ENCODE measurements at regions not wholly inside any gene's neighbourhood (a gene's known extent, or its start where the extent isn't known, plus 50 kb on each side); places are given as distances from the start of the nearest gene placed in this dataset.

- no peak overlapping the region for H3K9ac ChIP-seq (ENCODE audit: low read depth in 1 of 3, low read length in 3 of 3)
Observed at GRCh38 chr2:17249249-17249648, 269.0 kb downstream of the RAD51AP2 start.

GRCh38 chr2:17245906-17246305 is 272.3 kb downstream of the RAD51AP2 start:
- H3K27me3 ChIP-seq (ENCODE audit: control insufficient read depth in 3 of 3, insufficient read depth in 3 of 3, low read length in 3 of 3) = no peaks in the 10 kb centered on the region
- no peak overlapping the region for H3K27ac ChIP-seq (ENCODE audit: low read depth, low read length)
- no peak overlapping the region for H3K9ac ChIP-seq (ENCODE audit: low read depth in 1 of 3, low read length in 3 of 3)
- H3K4me1 ChIP-seq (ENCODE audit: control insufficient read depth in 3 of 3, insufficient read depth in 3 of 3, low read length in 3 of 3) = no peaks in the 10 kb centered on the region
- H3K9me3 ChIP-seq (ENCODE audit: control insufficient read depth in 3 of 3, low read length in 3 of 3) = no peaks in the 10 kb centered on the region
- H3K36me3 ChIP-seq (ENCODE audit: control insufficient read depth in 3 of 3, insufficient read depth in 3 of 3, low read length in 3 of 3) = no peaks in the 10 kb centered on the region
- H3K4me3 ChIP-seq (ENCODE audit: low read length in 3 of 3) = no peak overlapping the region

More at GRCh38 chr2:17249249-17249648, 269.0 kb downstream of the RAD51AP2 start:
- Histone ChIP-seq H3K36me3 (ENCODE audit: control insufficient read depth in 3 of 3, insufficient read depth in 3 of 3, low read length in 3 of 3) (no peaks in the 10 kb centered on the region), H3K4me1 (ENCODE audit: control insufficient read depth in 3 of 3, insufficient read depth in 3 of 3, low read length in 3 of 3) (no peaks in the 10 kb centered on the region), H3K4me3 (ENCODE audit: low read length in 3 of 3) (no peak overlapping the region), H3K9me3 (ENCODE audit: control insufficient read depth in 3 of 3, low read length in 3 of 3) (no peaks in the 10 kb centered on the region), H3K27ac (ENCODE audit: low read depth, low read length) (no peak overlapping the region), H3K27me3 (ENCODE audit: control insufficient read depth in 3 of 3, insufficient read depth in 3 of 3, low read length in 3 of 3) (peaks cover 0 to 2% (median 0%) of the 10 kb centered on the region in 3 donors)

DNA sequence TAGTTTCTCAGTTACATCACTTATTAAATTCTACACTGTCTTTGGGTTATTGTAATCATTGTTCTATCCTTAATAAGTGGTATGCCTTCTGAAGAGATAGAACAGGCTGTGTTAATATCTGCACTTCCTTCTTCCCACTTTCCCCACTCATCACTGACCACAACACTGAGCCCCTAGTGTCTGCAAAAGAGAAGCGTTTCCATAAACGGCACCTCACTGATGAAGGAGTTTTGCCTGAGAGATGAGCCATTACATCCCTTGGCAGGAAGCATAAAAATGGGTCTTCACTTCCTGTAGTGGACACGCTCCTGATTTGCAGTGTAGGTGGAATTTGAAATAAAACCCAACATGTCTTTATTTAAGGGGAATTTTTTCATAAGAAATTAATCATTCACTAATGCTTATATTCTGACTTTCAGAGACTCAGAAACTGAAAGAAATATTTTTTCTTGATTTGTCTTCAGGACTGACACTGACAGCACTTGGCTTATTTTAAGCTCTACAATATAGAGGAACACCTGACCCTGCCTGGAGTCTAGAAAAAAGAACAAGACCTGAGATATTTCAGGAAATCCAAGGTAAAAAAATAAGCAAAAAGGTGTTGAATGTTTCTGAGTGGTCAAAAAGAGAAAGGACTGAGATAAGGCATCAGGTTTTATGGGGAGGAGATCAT is 275.3 kb downstream of the RAD51AP2 start:
- H3K36me3 ChIP-seq (ENCODE audit: control insufficient read depth in 3 of 3, insufficient read depth in 3 of 3, low read length in 3 of 3) = no peaks in the 10 kb centered on the region
- H3K4me3 ChIP-seq (ENCODE audit: low read length in 3 of 3) = no peak overlapping the region
- H3K9me3 ChIP-seq (ENCODE audit: control insufficient read depth in 3 of 3, low read length in 3 of 3) = no peaks in the 10 kb centered on the region
- no peak overlapping the region for H3K27ac ChIP-seq (ENCODE audit: low read depth, low read length)
- no peaks in the 10 kb centered on the region for H3K4me1 ChIP-seq (ENCODE audit: control insufficient read depth in 3 of 3, insufficient read depth in 3 of 3, low read length in 3 of 3)
- H3K27me3 ChIP-seq (ENCODE audit: control insufficient read depth in 3 of 3, insufficient read depth in 3 of 3, low read length in 3 of 3) = no peaks in the 10 kb centered on the region
- no peak overlapping the region for H3K9ac ChIP-seq (ENCODE audit: low read depth in 1 of 3, low read length in 3 of 3)

GRCh38 chr2:17239550-17239949 is 278.7 kb downstream of the RAD51AP2 start:
- Histone ChIP-seq H3K36me3 (ENCODE audit: control insufficient read depth in 3 of 3, insufficient read depth in 3 of 3, low read length in 3 of 3) (no peaks in the 10 kb centered on the region), H3K4me1 (ENCODE audit: control insufficient read depth in 3 of 3, insufficient read depth in 3 of 3, low read length in 3 of 3) (no peaks in the 10 kb centered on the region), H3K9me3 (ENCODE audit: control insufficient read depth in 3 of 3, low read length in 3 of 3) (no peaks in the 10 kb centered on the region), H3K4me3 (ENCODE audit: low read length in 3 of 3) (no peak overlapping the region), H3K9ac (ENCODE audit: low read depth in 1 of 3, low read length in 3 of 3) (no peak overlapping the region), H3K27ac (ENCODE audit: low read depth, low read length) (no peak overlapping the region), H3K27me3 (ENCODE audit: control insufficient read depth in 3 of 3, insufficient read depth in 3 of 3, low read length in 3 of 3) (no peaks in the 10 kb centered on the region)

DNA sequence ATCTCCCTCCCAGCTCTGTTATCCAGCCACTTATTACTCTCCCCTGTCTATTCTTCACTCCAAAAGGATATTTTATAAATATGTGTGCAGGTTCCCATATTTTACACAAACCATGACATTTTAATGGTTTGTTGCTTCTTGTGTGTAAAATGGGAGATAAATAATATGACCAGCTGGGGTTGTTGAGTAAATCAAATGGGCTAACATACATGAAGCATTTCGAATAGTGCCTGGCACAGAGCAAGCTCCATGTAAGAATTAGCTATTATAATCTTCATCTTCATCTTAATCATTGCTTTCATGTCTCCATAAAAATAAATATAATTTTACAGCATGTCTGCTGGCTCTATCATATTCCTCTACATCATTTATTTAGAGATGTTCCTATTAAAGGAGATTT is 283.1 kb downstream of the RAD51AP2 start:
- no peaks in the 10 kb centered on the region for H3K4me1 ChIP-seq (ENCODE audit: control insufficient read depth in 3 of 3, insufficient read depth in 3 of 3, low read length in 3 of 3)
- H3K27ac ChIP-seq (ENCODE audit: low read depth, low read length) = no peak overlapping the region
- no peak overlapping the region for H3K9ac ChIP-seq (ENCODE audit: low read depth in 1 of 3, low read length in 3 of 3)
- H3K36me3 ChIP-seq (ENCODE audit: control insufficient read depth in 3 of 3, insufficient read depth in 3 of 3, low read length in 3 of 3) = no peaks in the 10 kb centered on the region
- H3K27me3 ChIP-seq (ENCODE audit: control insufficient read depth in 3 of 3, insufficient read depth in 3 of 3, low read length in 3 of 3) = no peaks in the 10 kb centered on the region
- H3K9me3 ChIP-seq (ENCODE audit: control insufficient read depth in 3 of 3, low read length in 3 of 3) = no peaks in the 10 kb centered on the region
- no peak overlapping the region for H3K4me3 ChIP-seq (ENCODE audit: low read length in 3 of 3)

DNA sequence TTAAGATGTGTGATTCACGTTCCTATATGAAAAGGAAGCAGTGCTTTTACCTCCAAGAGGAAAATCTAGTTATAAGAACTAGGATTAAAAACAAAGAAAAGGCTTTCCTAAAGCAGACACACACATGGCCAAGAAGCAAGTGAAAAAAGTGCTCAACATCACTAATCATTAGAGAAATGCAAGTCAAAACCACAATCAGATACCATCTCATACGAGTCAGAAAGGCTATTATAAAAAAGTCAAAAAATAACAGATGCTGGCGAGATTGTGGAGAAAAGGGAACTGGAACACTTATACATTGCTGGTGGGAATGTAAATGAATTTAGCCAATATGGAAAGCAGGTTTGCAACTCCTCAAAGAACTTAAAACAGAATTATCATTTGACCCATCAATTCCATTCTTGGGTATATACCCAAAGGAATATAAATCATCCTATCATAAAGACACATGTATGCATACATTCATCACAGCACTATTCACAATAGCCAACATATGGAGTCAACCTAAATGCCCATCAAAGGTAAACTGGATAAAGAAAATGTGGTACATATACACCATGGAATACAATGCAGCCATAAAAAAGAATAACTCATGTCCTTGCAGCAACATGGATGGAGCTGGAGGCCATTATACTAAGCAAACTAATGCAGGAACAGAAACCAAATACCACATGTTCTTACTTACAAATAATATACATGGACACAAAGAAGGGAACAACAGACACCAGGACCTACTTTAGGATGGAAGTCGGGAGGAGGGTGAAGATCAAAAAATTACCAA is 285.3 kb downstream of the RAD51AP2 start:
- Histone ChIP-seq H3K27ac (ENCODE audit: low read depth, low read length) (no peak overlapping the region), H3K36me3 (ENCODE audit: control insufficient read depth in 3 of 3, insufficient read depth in 3 of 3, low read length in 3 of 3) (no peaks in the 10 kb centered on the region), H3K9ac (ENCODE audit: low read depth in 1 of 3, low read length in 3 of 3) (no peak overlapping the region), H3K27me3 (ENCODE audit: control insufficient read depth in 3 of 3, insufficient read depth in 3 of 3, low read length in 3 of 3) (no peaks in the 10 kb centered on the region), H3K9me3 (ENCODE audit: control insufficient read depth in 3 of 3, low read length in 3 of 3) (no peaks in the 10 kb centered on the region), H3K4me3 (ENCODE audit: low read length in 3 of 3) (no peak overlapping the region), H3K4me1 (ENCODE audit: control insufficient read depth in 3 of 3, insufficient read depth in 3 of 3, low read length in 3 of 3) (no peaks in the 10 kb centered on the region)

- Histone ChIP-seq H3K4me3 (ENCODE audit: low read length in 3 of 3) (no peak overlapping the region), H3K27ac (ENCODE audit: low read depth, low read length) (no peak overlapping the region), H3K9ac (ENCODE audit: low read depth in 1 of 3, low read length in 3 of 3) (no peak overlapping the region), H3K4me1 (ENCODE audit: control insufficient read depth in 3 of 3, insufficient read depth in 3 of 3, low read length in 3 of 3) (no peaks in the 10 kb centered on the region), H3K36me3 (ENCODE audit: control insufficient read depth in 3 of 3, insufficient read depth in 3 of 3, low read length in 3 of 3) (no peaks in the 10 kb centered on the region), H3K27me3 (ENCODE audit: control insufficient read depth in 3 of 3, insufficient read depth in 3 of 3, low read length in 3 of 3) (no peaks in the 10 kb centered on the region), H3K9me3 (ENCODE audit: control insufficient read depth in 3 of 3, low read length in 3 of 3) (no peaks in the 10 kb centered on the region)
Observed at GRCh38 chr2:17231394-17231965, 286.8 kb downstream of the RAD51AP2 start.

DNA sequence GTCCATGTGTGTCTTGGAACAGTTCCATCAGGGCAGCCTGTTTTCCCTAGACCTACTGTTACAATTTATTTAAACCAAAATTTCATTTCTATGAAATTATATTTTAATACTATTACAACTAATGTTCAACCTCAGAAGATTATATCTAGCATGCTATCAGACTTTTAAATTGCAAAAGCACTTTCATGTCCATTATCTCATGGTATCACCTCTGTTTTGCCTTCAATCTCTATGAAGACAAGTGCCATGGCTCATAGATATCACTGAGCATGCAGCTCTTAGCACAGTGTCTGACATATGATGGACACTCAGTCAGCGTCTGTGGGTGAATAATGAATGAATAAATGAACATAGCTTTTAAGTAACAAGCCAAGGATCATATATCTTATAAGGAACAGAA is 288.8 kb downstream of the RAD51AP2 start:
- Histone ChIP-seq H3K9ac (ENCODE audit: low read depth in 1 of 3, low read length in 3 of 3) (no peak overlapping the region), H3K4me3 (ENCODE audit: low read length in 3 of 3) (no peak overlapping the region), H3K4me1 (ENCODE audit: control insufficient read depth in 3 of 3, insufficient read depth in 3 of 3, low read length in 3 of 3) (no peaks in the 10 kb centered on the region), H3K27me3 (ENCODE audit: control insufficient read depth in 3 of 3, insufficient read depth in 3 of 3, low read length in 3 of 3) (no peaks in the 10 kb centered on the region), H3K9me3 (ENCODE audit: control insufficient read depth in 3 of 3, low read length in 3 of 3) (no peaks in the 10 kb centered on the region), H3K27ac (ENCODE audit: low read depth, low read length) (no peak overlapping the region), H3K36me3 (ENCODE audit: control insufficient read depth in 3 of 3, insufficient read depth in 3 of 3, low read length in 3 of 3) (no peaks in the 10 kb centered on the region)

DNA sequence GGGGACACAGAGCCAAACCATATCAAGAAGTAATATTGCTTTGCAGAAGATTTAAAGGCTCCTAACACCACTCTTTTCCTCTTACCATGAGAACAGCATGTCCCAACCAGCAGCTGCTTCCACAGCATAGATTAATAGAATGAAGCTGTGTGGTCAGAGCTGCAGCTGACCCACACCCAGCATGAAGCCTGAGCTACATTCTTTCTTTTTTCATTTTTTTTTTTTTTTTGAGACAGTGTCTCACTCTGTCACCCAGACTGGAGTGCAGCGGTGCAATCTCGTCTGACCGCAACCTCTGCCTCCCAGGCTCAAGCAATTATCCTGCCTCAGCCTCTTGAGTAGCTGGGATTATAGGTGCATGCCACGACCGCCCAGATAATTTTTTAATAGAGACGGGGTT is 289.8 kb downstream of the RAD51AP2 start:
- Histone ChIP-seq H3K4me1 (ENCODE audit: control insufficient read depth in 3 of 3, insufficient read depth in 3 of 3, low read length in 3 of 3) (no peaks in the 10 kb centered on the region), H3K27me3 (ENCODE audit: control insufficient read depth in 3 of 3, insufficient read depth in 3 of 3, low read length in 3 of 3) (no peaks in the 10 kb centered on the region), H3K9ac (ENCODE audit: low read depth in 1 of 3, low read length in 3 of 3) (no peak overlapping the region), H3K9me3 (ENCODE audit: control insufficient read depth in 3 of 3, low read length in 3 of 3) (no peaks in the 10 kb centered on the region), H3K27ac (ENCODE audit: low read depth, low read length) (no peak overlapping the region), H3K4me3 (ENCODE audit: low read length in 3 of 3) (no peak overlapping the region), H3K36me3 (ENCODE audit: control insufficient read depth in 3 of 3, insufficient read depth in 3 of 3, low read length in 3 of 3) (no peaks in the 10 kb centered on the region)

- H3K36me3 ChIP-seq (ENCODE audit: control insufficient read depth in 3 of 3, insufficient read depth in 3 of 3, low read length in 3 of 3) = no peaks in the 10 kb centered on the region
- H3K4me3 ChIP-seq (ENCODE audit: low read length in 3 of 3) = no peak overlapping the region
- no peak overlapping the region for H3K9ac ChIP-seq (ENCODE audit: low read depth in 1 of 3, low read length in 3 of 3)
- H3K9me3 ChIP-seq (ENCODE audit: control insufficient read depth in 3 of 3, low read length in 3 of 3) = no peaks in the 10 kb centered on the region
- no peaks in the 10 kb centered on the region for H3K4me1 ChIP-seq (ENCODE audit: control insufficient read depth in 3 of 3, insufficient read depth in 3 of 3, low read length in 3 of 3)
- H3K27ac ChIP-seq (ENCODE audit: low read depth, low read length) = no peak overlapping the region
- no peaks in the 10 kb centered on the region for H3K27me3 ChIP-seq (ENCODE audit: control insufficient read depth in 3 of 3, insufficient read depth in 3 of 3, low read length in 3 of 3)
Observed at GRCh38 chr2:17227856-17228255, 290.4 kb downstream of the RAD51AP2 start.

Data from skeletal muscle tissue (tissue), 3 donors.